HG02870 (cell line): ENCODE measurements at regions not wholly inside any gene's neighbourhood (a gene's known extent, or its start where the extent isn't known, plus 50 kb on each side); places are given as distances from the start of the nearest gene placed in this dataset.

ENCODE experiments used
- ATAC-seq: cut with Tn5 transposase; IDR thresholded peaks from one replicate; pipeline ENCODE4 v1.9.1; 2021; ENCODE audit warnings: mild to moderate bottlenecking, moderate library complexity; ENCODE audit not compliant: unreplicated experiment

- no peak for ATAC-seq
Measured at GRCh38 chr1:57947471-57947870, 523.6 kb upstream of the DAB1 start.

- no peak for ATAC-seq
Measured at GRCh38 chr1:57945045-57945444, 521.2 kb upstream of the DAB1 start.

GRCh38 chr1:57943365-57943764 is 519.5 kb upstream of the DAB1 start:
- no peak for ATAC-seq

GRCh38 chr1:57934745-57935144 is 510.9 kb upstream of the DAB1 start:
- no peak for ATAC-seq

GRCh38 chr1:57927003-57927402 is 503.1 kb upstream of the DAB1 start:
- ATAC-seq, result no peak

GRCh38 chr1:57926025-57926552 is 502.2 kb upstream of the DAB1 start:
- ATAC-seq, result no peak

GRCh38 chr1:57925226-57925625 is 501.4 kb upstream of the DAB1 start:
- no peak for ATAC-seq

- no peak for ATAC-seq
Measured at GRCh38 chr1:57922130-57922529, 498.3 kb upstream of the DAB1 start.

GRCh38 chr1:57916041-57916440 is 492.2 kb upstream of the DAB1 start:
- ATAC-seq, result no peak

- no peak for ATAC-seq
Measured at GRCh38 chr1:57911427-57911826, 487.6 kb upstream of the DAB1 start.

GRCh38 chr1:57910782-57911181 is 486.9 kb upstream of the DAB1 start:
- ATAC-seq, result no peak

GRCh38 chr1:57910305-57910704 is 486.4 kb upstream of the DAB1 start:
- ATAC-seq, result no peak

- no peak for ATAC-seq
Measured at GRCh38 chr1:57908147-57908890, 484.5 kb upstream of the DAB1 start.

- ATAC-seq, result no peak
Measured at GRCh38 chr1:57901208-57901919, 477.5 kb upstream of the DAB1 start.

GRCh38 chr1:57898531-57898930 is 474.7 kb upstream of the DAB1 start:
- no peak for ATAC-seq

GRCh38 chr1:57897581-57897980 is 473.7 kb upstream of the DAB1 start:
- ATAC-seq, result no peak

GRCh38 chr1:57894315-57894714 is 470.5 kb upstream of the DAB1 start:
- no peak for ATAC-seq

GRCh38 chr1:57889676-57890320 is 465.9 kb upstream of the DAB1 start:
- ATAC-seq, result no peak

GRCh38 chr1:57887964-57888491 is 464.2 kb upstream of the DAB1 start:
- no peak for ATAC-seq

GRCh38 chr1:57886376-57886775 is 462.5 kb upstream of the DAB1 start:
- ATAC-seq, result no peak

GRCh38 chr1:57883642-57883995 is 459.8 kb upstream of the DAB1 start:
- no peak for ATAC-seq
